ENCODE measurements at regions not wholly inside any gene's neighbourhood (a gene's known extent, or its start where the extent isn't known, plus 50 kb on each side); places are given as distances from the start of the nearest gene placed in this dataset.

DNA sequence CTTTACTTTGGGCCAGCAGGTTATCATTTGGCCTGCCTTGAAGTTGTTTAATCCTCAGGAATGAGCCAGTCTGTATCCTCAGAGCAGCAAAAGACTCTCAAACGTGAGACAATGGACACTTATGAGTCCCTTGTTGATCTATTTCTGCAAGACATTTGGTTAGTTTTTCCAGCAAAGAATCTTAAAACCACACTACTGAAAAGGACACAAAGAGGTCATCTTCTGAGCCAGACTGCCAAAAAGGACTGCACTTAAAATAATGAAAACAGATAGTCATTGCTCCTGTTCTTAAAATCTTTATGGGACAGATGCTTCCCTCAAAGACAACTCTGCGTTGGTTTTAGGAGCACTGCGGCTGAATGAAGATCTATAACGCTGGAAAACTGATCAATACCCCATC is 205.7 kb upstream of the PSMD7 start:
- DNase-seq (ENCODE audit: low spot score in 2 of 2) = no peak
- no peak overlapping the region for H3K27ac ChIP-seq
- H3K9me3 ChIP-seq = no peaks in the 10 kb centered on the region
- H3K36me3 ChIP-seq = no peaks in the 10 kb centered on the region
- peaks cover 0 to 6% (median 0%) of the 10 kb centered on the region in 4 donors for H3K4me1 ChIP-seq
- WGBS, 2 donors = 42 to 46% methylated on average over 4 of the region's 4 CpGs
- TF ChIP-seq EP300 (IDR thresholded peaks at IDR 0.05) = no peak
- no peak for TF ChIP-seq POLR2A (IDR thresholded peaks at IDR 0.05)
- TF ChIP-seq CTCF (IDR thresholded peaks at IDR 0.05) = no peak
- no peak overlapping the region for H3K4me3 ChIP-seq
- H3K27me3 ChIP-seq = no peaks in the 10 kb centered on the region

DNA sequence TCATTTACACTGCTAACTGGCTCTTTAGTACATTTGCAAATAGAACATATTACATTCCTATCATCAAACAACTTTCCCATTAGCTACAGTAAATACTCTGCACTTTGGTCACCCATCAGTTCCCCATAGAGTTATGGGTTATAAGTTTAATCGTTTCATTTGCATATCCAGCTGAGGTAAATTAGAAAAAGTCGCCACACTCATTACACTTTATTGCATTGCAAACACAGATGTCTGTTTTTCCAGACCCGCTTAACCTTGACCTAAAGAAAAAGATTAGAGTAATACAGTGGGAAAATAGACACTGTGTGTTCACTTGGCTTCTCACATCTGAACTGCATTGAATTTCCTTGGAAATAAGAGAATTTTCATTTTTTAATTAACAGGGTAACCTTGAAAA is 213.1 kb upstream of the PSMD7 start:
- Histone ChIP-seq H3K4me1 (no peaks in the 10 kb centered on the region), H3K27ac (no peak overlapping the region), H3K4me3 (no peak overlapping the region), H3K9me3 (no peaks in the 10 kb centered on the region), H3K36me3 (no peaks in the 10 kb centered on the region), H3K27me3 (no peaks in the 10 kb centered on the region)
- WGBS, 2 donors = 62 to 74% methylated on average over 3 of the region's 3 CpGs
- DNase-seq (ENCODE audit: low spot score in 2 of 2) = no peak
- no peak for TF ChIP-seq POLR2A (IDR thresholded peaks at IDR 0.05)
- TF ChIP-seq EP300 (IDR thresholded peaks at IDR 0.05) = no peak
- no peak for TF ChIP-seq CTCF (IDR thresholded peaks at IDR 0.05)

GRCh38 chr16:74080311-74080710 is 216.3 kb upstream of the PSMD7 start:
- Histone ChIP-seq H3K36me3 (no peaks in the 10 kb centered on the region), H3K27me3 (no peaks in the 10 kb centered on the region), H3K4me3 (no peak overlapping the region), H3K9me3 (peaks cover 0 to 5% (median 0%) of the 10 kb centered on the region in 4 donors), H3K27ac (no peak overlapping the region), H3K4me1 (no peaks in the 10 kb centered on the region)
- WGBS, 2 donors = 74 to 79% methylated on average over 8 of the region's 8 CpGs
- no peak for DNase-seq (ENCODE audit: low spot score in 2 of 2)
- TF ChIP-seq CTCF (IDR thresholded peaks at IDR 0.05) (no peak), EP300 (IDR thresholded peaks at IDR 0.05) (no peak), POLR2A (IDR thresholded peaks at IDR 0.05) (no peak)

GRCh38 chr16:74079232-74079586 is 217.4 kb upstream of the PSMD7 start:
- H3K27ac ChIP-seq = no peak overlapping the region
- no peak for TF ChIP-seq POLR2A (IDR thresholded peaks at IDR 0.05)
- TF ChIP-seq CTCF (IDR thresholded peaks at IDR 0.05) = no peak
- no peak for TF ChIP-seq EP300 (IDR thresholded peaks at IDR 0.05)
- H3K4me3 ChIP-seq = no peak overlapping the region
- WGBS, 2 donors = 50% methylated on average over 1 of the region's 1 CpG
- peaks cover 0 to 9% (median 0%) of the 10 kb centered on the region in 4 donors for H3K9me3 ChIP-seq
- H3K36me3 ChIP-seq = no peaks in the 10 kb centered on the region
- no peaks in the 10 kb centered on the region for H3K27me3 ChIP-seq
- no peaks in the 10 kb centered on the region for H3K4me1 ChIP-seq
- no peak for DNase-seq (ENCODE audit: low spot score in 2 of 2)

- 61% methylated on average over 8 of the region's 8 CpGs for WGBS, 2 donors
- Histone ChIP-seq H3K9me3 (peaks cover 0 to 9% (median 0%) of the 10 kb centered on the region in 4 donors), H3K27ac (no peak overlapping the region), H3K4me3 (no peak overlapping the region), H3K27me3 (no peaks in the 10 kb centered on the region), H3K4me1 (no peaks in the 10 kb centered on the region), H3K36me3 (no peaks in the 10 kb centered on the region)
- no peak for DNase-seq (ENCODE audit: low spot score in 2 of 2)
- no peak for TF ChIP-seq POLR2A (IDR thresholded peaks at IDR 0.05)
- no peak for TF ChIP-seq EP300 (IDR thresholded peaks at IDR 0.05)
- no peak for TF ChIP-seq CTCF (IDR thresholded peaks at IDR 0.05)
Measured at GRCh38 chr16:74078511-74079231, 217.9 kb upstream of the PSMD7 start.

Measured in tibial nerve (tissue), 4 donors.